IMR-90 (cell line): ENCODE measurements at regions not wholly inside any gene's neighbourhood (a gene's known extent, or its start where the extent isn't known, plus 50 kb on each side); places are given as distances from the start of the nearest gene placed in this dataset.

Experiments used
- ATAC-seq: fragments of 200-7000 bp; cut with Tn5 transposase; 2 replicates; pipeline ENCODE4 v1.9.1; 2020; ENCODE audit warnings: low read depth, mild to moderate bottlenecking, moderate library complexity
- BruUV-seq: library from RNA; stranded (reverse); fragments of 400-500 nt; replicated peaks from 2 replicates; lab custom pipeline; 2021; lab: Mats Ljungman, UMichigan
- CTCF ChIA-PET: fragments of 300-600 bp; formaldehyde crosslinking; extraction: SDS; loops from one replicate; lab custom pipeline; 2021; ENCODE audit warnings: antibody characterized with exemption; lab: Yijun Ruan, JAX
- POLR2A ChIA-PET: fragments of 300-600 bp; sonication (Branson Sonifier 250); formaldehyde crosslinking; loops from one replicate; lab custom pipeline; 2022; ENCODE audit warnings: antibody characterized with exemption; ENCODE audit not compliant: unreplicated experiment; lab: Charles Lee
- DNase-seq: peaks from one replicate; pipeline ENCODE4 v3.0.0; 2013
- H2AFZ ChIP-seq: replicated peaks from 2 replicates; pipeline ENCODE3; 2013; ENCODE audit warnings: low read length, mild to moderate bottlenecking; ENCODE audit not compliant: poor library complexity
- H2AK5ac ChIP-seq: 2 replicates; pipeline ENCODE4 v1.6.1; 2013; ENCODE audit warnings: low read depth, low read length, inconsistent platforms
- H2AK9ac ChIP-seq: replicated peaks from 2 replicates; pipeline ENCODE3; 2013; ENCODE audit warnings: mild to moderate bottlenecking, low read depth, low read length, moderate library complexity; ENCODE audit not compliant: poor library complexity
- H2BK120ac ChIP-seq: 2 replicates; pipeline ENCODE4 v1.6.1; 2013; ENCODE audit warnings: low read depth, low read length, inconsistent platforms
- H2BK15ac ChIP-seq: 3 replicates; pipeline ENCODE4 v1.6.1; 2013; ENCODE audit warnings: low read depth, low read length, inconsistent platforms
- H2BK20ac ChIP-seq: 2 replicates; pipeline ENCODE4 v1.6.1; 2013; ENCODE audit warnings: low read depth, mild to moderate bottlenecking, inconsistent platforms, low read length, moderate library complexity
- H2BK5ac ChIP-seq: 2 replicates; pipeline ENCODE4 v1.6.1; 2013; ENCODE audit warnings: mild to moderate bottlenecking, low read depth, low read length, inconsistent platforms; ENCODE audit not compliant: poor library complexity, severe bottlenecking
- H3K14ac ChIP-seq: replicated peaks from 2 replicates; pipeline ENCODE4 v1.6.1; 2013; ENCODE audit warnings: low read depth, low read length, inconsistent platforms
- H3K18ac ChIP-seq: 2 replicates; pipeline ENCODE4 v1.6.1; 2013; ENCODE audit warnings: low read depth, low read length, control low read depth
- H3K23ac ChIP-seq: 2 replicates; pipeline ENCODE4 v1.6.1; 2013; ENCODE audit warnings: low read depth, low read length, inconsistent platforms
- H3K27ac ChIP-seq: 2 replicates; pipeline ENCODE4 v1.5.1; 2013; ENCODE audit warnings: mild to moderate bottlenecking, control low read depth, low read length; ENCODE audit not compliant: insufficient read depth
- H3K27me3 ChIP-seq: 2 replicates; pipeline ENCODE4 v1.6.1; 2013; ENCODE audit warnings: low read length; ENCODE audit not compliant: control insufficient read depth, insufficient read depth
- H3K36me3 ChIP-seq: 2 replicates; pipeline ENCODE4 v1.6.1; 2013; ENCODE audit warnings: low read length, mixed read lengths; ENCODE audit not compliant: control insufficient read depth, insufficient read depth
- H3K4ac ChIP-seq: 2 replicates; pipeline ENCODE4 v1.6.1; 2013; ENCODE audit warnings: low read depth, low read length, inconsistent platforms
- H3K4me1 ChIP-seq: 2 replicates; pipeline ENCODE4 v1.6.1; 2013; ENCODE audit warnings: low read length, mixed read lengths; ENCODE audit not compliant: control insufficient read depth, insufficient read depth
- H3K4me2 ChIP-seq: 2 replicates; pipeline ENCODE4 v1.6.1; 2013; ENCODE audit warnings: low read depth, mild to moderate bottlenecking, control low read depth, low read length, moderate library complexity
- H3K4me3 ChIP-seq: 2 replicates; pipeline ENCODE4 v1.5.1; 2013; ENCODE audit warnings: low read depth, mild to moderate bottlenecking, control low read depth, low read length, moderate library complexity; ENCODE audit not compliant: insufficient read depth
- H3K56ac ChIP-seq: 2 replicates; pipeline ENCODE4 v1.6.1; 2013; ENCODE audit warnings: low read length, inconsistent platforms; ENCODE audit not compliant: insufficient read depth; ENCODE audit errors: extremely low read depth
- H3K79me1 ChIP-seq, 2 experiments: 2 replicates each; pipeline ENCODE4 v1.6.1; 2013; ENCODE audit warnings: low read length in 2 of 2, inconsistent platforms in 1 of 2, low read depth in 1 of 2
- H3K9ac ChIP-seq: 2 replicates; pipeline ENCODE4 v1.6.1; 2013; ENCODE audit warnings: low read depth, low read length, control low read depth
- H3K9me1 ChIP-seq: 2 replicates; pipeline ENCODE4 v1.6.1; 2013; ENCODE audit warnings: low read length, inconsistent platforms; ENCODE audit not compliant: insufficient read depth
- H3K9me3 ChIP-seq: 2 replicates; pipeline ENCODE4 v1.6.1; 2013; ENCODE audit warnings: low read length; ENCODE audit not compliant: control insufficient read depth, insufficient read depth
- H4K20me1 ChIP-seq: 2 replicates; pipeline ENCODE4 v1.6.1; 2013; ENCODE audit warnings: low read length, inconsistent platforms; ENCODE audit not compliant: insufficient read depth
- H4K5ac ChIP-seq: 2 replicates; pipeline ENCODE4 v1.6.1; 2013; ENCODE audit warnings: mild to moderate bottlenecking, low read depth, low read length, control low read depth
- H4K8ac ChIP-seq, 2 experiments: 2 replicates each; pipeline ENCODE4 v1.6.1; 2013; ENCODE audit warnings: low read depth in 2 of 2, low read length in 2 of 2, control low read depth in 1 of 2, inconsistent platforms in 1 of 2
- H4K91ac ChIP-seq: 2 replicates; pipeline ENCODE4 v1.6.1; 2013; ENCODE audit warnings: low read depth, low read length, inconsistent platforms; ENCODE audit not compliant: insufficient read depth
- BHLHE40 ChIP-seq: fragments of 150-350 bp; IDR thresholded peaks from 2 replicates; pipeline ENCODE4 v1.6.1; 2016; ENCODE audit warnings: mild to moderate bottlenecking, low read depth, low read length
- CEBPB ChIP-seq: IDR thresholded peaks from 2 replicates; pipeline ENCODE4 v1.6.1; 2012; ENCODE audit warnings: low read depth, low read length, improper control_type of control experiment
- CHD1 ChIP-seq: IDR thresholded peaks from 2 replicates; pipeline ENCODE4 v1.6.1; 2012; ENCODE audit warnings: low read depth, low read length, improper control_type of control experiment
- CTCF ChIP-seq: conservative IDR thresholded peaks from 2 replicates; pipeline ENCODE4 v1.5.1; 2012; ENCODE audit warnings: mild to moderate bottlenecking, low read depth, low read length, improper control_type of control experiment
- ELK1 ChIP-seq: fragments of 150-350 bp; IDR thresholded peaks from 2 replicates; pipeline ENCODE4 v1.6.1; 2016; ENCODE audit warnings: low read depth, mild to moderate bottlenecking, low read length, moderate library complexity, borderline replicate concordance
- FOS ChIP-seq: fragments of 150-350 bp; IDR thresholded peaks from 2 replicates; pipeline ENCODE4 v1.6.1; 2016; ENCODE audit warnings: low read depth, low read length
- MAFK ChIP-seq: IDR thresholded peaks from 2 replicates; pipeline ENCODE4 v1.6.1; 2012; ENCODE audit warnings: low read depth, low read length, improper control_type of control experiment
- MXI1 ChIP-seq: IDR thresholded peaks from 2 replicates; pipeline ENCODE4 v1.6.1; 2012; ENCODE audit warnings: low read depth, mild to moderate bottlenecking, low read length, moderate library complexity, borderline replicate concordance
- RAD21 ChIP-seq: IDR thresholded peaks from 2 replicates; pipeline ENCODE4 v1.6.1; 2012; ENCODE audit warnings: low read length, improper control_type of control experiment
- RCOR1 ChIP-seq: IDR thresholded peaks from 2 replicates; pipeline ENCODE4 v1.6.1; 2012; ENCODE audit warnings: mild to moderate bottlenecking, low read length, improper control_type of control experiment; ENCODE audit not compliant: insufficient replicate concordance
- RFX5 ChIP-seq: IDR thresholded peaks from 2 replicates; pipeline ENCODE4 v1.8.0; 2012; ENCODE audit warnings: low read depth, mild to moderate bottlenecking, low read length, moderate library complexity
- SMC3 ChIP-seq: fragments of 150-350 bp; IDR thresholded peaks from 2 replicates; pipeline ENCODE4 v1.6.1; 2016; ENCODE audit warnings: low read depth, mild to moderate bottlenecking, antibody characterized with exemption, low read length, moderate library complexity
- WGBS, 2 experiments: methylation state at CpG; one replicate each; pipeline versions ENCODE4 v1.1.5 to v1.1.7; 2013; ENCODE audit warnings: missing lambda C conversion rate in 2 of 2; ENCODE audit not compliant: insufficient read length in 1 of 2; ENCODE audit errors: extremely low coverage in 2 of 2; 5-methylcytosine and 5-hydroxymethylcytosine counted together
- dilution Hi-C: fragments of 300-500 bp; cut with HindIII; formaldehyde crosslinking; loops from one replicate; pipeline ENCODE4 v1.14.3; 2018; ENCODE audit warnings: low sequenced_read_pairs; ENCODE audit not compliant: unreplicated experiment
- in situ Hi-C: fragments of 300-500 bp; cut with MboI; formaldehyde crosslinking; loops from 3 replicates; pipeline ENCODE4 v1.14.3; 2019; ENCODE audit warnings: low sequenced_read_pairs, inconsistent platforms, mixed read lengths
- intact Hi-C: fragments of 100-400 bp; cut with micrococcal nuclease; formaldehyde crosslinking; loops from 2 replicates; pipeline ENCODE4 v1.10.0; 2022
- TF ChIP-seq, protein P1 (sequence below): fragments of 150-350 bp; IDR thresholded peaks from 2 replicates; pipeline ENCODE4 v1.6.1; 2017; ENCODE audit warnings: mild to moderate bottlenecking, antibody characterized with exemption, low read length, low read depth

DNA sequence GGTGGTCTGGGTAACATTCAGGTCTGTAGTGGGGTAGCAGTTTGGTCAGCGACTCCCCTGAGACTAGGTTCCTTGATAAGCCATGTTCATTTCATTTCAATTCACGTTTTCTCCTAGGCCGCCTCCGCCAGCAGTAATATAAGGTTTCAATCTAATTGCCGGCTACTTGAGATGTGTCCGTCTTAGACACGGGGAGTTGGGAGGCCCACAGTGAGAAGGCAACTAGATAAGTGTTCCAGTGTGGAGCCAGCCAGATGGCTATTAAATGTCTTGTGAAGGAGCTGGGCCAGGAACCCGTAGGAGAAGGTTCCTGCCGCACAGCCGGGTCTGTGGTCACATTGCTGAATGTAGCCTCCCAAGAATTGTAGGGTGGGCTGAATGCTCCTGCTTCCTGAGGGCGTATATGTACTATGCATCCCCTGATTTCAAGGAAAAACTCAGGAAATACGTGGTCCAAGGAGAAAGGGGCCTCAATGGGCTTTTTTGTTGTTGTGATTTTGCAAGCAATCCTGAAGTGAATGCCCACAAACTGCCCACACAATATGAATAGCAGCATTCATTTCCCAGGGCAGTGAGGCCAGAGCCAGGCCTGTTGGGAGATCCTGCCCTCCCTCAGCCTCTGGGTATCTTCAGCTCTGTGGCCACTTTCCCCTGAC lies 220.6 kb upstream of the RPL34 start:
- no peak overlapping the region for H3K27ac ChIP-seq

More for the DNA sequence above, 220.6 kb upstream of the RPL34 start:
- BruUV-seq: no TSS peak
- 89% methylated on average over 6 of the region's 12 CpGs; no CpG with 5 or more reads in 1 of the 2 experiments for WGBS, 2 experiments
- Histone ChIP-seq H3K4me1 (no peaks in the 10 kb centered on the region), H3K9ac (no peak overlapping the region), H2BK120ac (no peak overlapping the region), H2AK9ac (no peak overlapping the region), H3K79me1 (no peaks in the 10 kb centered on the region), H4K8ac (no peak overlapping the region), H3K4me2 (no peak overlapping the region), H3K56ac (no peak overlapping the region), H4K20me1 (no peaks in the 10 kb centered on the region), H4K5ac (no peak overlapping the region), H3K27me3 (peaks cover 12% of the 10 kb centered on the region), H3K14ac (no peak overlapping the region), H3K4me3 (no peak overlapping the region), H2BK15ac (no peak overlapping the region), H2BK20ac (no peak overlapping the region), H3K9me1 (no peaks in the 10 kb centered on the region; the same call in 1 of the 2 replicates), H3K23ac (no peak overlapping the region), H4K91ac (no peak overlapping the region), H3K9me3 (no peaks in the 10 kb centered on the region), H2AFZ (no peak overlapping the region), H2AK5ac (no peak overlapping the region), H2BK5ac (no peak overlapping the region), H3K18ac (no peak overlapping the region), H3K4ac (no peak overlapping the region), H3K36me3 (no peaks in the 10 kb centered on the region)
- no peak for ATAC-seq
- ChIA-PET CTCF (no interaction called here), POLR2A (no interaction called here)
- TF ChIP-seq RCOR1 (no peak), MAFK (no peak), CTCF (no peak), FOS (no peak), RAD21 (no peak), CEBPB (no peak), RFX5 (no peak), MXI1 (no peak), ELK1 (no peak), BHLHE40 (no peak), SMC3 (no peak), CHD1 (no peak)
- TF ChIP-seq, protein P1, sequence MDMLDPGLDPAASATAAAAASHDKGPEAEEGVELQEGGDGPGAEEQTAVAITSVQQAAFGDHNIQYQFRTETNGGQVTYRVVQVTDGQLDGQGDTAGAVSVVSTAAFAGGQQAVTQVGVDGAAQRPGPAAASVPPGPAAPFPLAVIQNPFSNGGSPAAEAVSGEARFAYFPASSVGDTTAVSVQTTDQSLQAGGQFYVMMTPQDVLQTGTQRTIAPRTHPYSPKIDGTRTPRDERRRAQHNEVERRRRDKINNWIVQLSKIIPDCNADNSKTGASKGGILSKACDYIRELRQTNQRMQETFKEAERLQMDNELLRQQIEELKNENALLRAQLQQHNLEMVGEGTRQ: no peak
- dilution Hi-C loops (no loop called here), in situ Hi-C loops (no loop called here), intact Hi-C loops (no loop called here)
- DNase-seq: no peak
